ENCODE measurements at regions not wholly inside any gene's neighbourhood (a gene's known extent, or its start where the extent isn't known, plus 50 kb on each side); places are given as distances from the start of the nearest gene placed in this dataset.
"Not testable (repeated sequence)": the region's sequence is repeated elsewhere in the genome, so short reads cannot be mapped to it uniquely, and the experiment has no call there.

DNA sequence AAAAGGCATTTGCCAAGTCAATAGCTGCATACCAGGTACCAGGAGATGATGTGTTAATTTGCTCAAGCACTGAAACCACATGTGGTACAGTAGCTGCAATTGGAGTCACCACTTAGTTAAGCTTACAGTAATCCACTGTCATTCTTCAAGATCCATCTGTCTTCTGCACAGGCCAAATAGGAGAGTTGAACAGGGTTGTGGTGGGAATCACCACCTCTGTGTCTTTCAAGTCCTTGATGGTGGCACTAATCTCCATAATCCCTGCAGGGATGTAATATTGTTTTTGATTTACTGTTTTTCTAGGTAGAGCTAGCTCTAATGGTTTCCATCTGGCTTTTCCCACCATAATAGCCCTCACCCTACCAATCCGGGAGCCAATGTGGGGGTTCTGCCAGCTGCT lies 91.9 kb downstream of the FCRL5 start:
- DNase-seq = no peak

DNA sequence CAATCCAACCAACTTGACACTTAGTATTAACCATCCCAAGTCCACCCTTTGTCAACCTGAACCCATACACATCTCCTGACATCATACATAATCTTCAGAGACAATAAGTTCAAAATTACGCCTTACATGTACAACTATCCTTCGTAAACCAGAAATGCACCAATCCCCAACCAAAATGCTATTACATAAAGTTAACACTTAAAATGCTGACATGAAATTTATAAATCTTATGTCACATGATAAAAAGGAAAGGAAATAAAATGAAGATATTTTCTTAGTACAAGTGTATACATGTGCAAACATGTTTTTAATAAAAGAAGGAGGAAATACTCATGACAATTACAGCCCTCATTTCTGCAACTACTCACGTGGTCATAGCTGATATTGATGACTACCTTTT lies 95.0 kb downstream of the FCRL5 start:
- DNase-seq = no peak

DNA sequence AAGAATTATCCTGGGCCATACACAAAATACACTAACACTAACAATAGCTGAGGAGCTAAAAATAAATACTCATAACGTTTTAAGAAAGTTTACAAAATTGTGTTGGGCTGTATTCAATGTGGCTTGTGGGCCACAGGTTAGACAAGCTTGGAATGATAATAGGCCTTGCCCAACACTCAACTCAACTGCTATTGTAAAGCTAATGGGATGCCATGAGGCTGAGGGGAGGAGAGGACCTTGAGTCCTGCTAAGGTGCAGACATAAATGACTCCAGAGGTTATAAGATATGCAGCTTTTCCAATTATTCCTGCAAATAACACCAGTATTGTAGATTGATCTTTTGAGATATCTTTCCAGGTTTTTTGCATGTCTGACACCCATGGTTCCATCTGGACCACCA lies 97.0 kb downstream of the FCRL5 start:
- no peak for DNase-seq

DNA sequence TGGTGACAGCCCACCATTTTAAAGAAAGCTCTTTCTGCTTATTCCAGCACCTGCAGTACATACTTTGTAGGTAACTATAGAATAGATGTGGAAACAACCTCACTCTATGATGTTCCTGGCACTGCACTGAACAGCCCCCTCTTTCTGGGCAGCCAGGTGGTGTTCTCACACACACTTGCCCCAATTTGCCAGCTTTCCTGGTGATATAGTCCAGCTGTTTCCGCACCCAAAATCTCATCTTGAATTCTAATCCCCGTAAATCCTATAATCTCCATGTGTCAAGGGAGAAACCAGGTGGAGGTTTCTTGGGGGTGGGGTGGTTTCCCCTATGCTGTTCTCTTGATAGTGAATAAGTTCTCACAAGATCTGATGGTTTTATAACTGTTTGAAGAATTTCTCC lies 102.2 kb downstream of the FCRL5 start:
- DNase-seq = no peak

DNA sequence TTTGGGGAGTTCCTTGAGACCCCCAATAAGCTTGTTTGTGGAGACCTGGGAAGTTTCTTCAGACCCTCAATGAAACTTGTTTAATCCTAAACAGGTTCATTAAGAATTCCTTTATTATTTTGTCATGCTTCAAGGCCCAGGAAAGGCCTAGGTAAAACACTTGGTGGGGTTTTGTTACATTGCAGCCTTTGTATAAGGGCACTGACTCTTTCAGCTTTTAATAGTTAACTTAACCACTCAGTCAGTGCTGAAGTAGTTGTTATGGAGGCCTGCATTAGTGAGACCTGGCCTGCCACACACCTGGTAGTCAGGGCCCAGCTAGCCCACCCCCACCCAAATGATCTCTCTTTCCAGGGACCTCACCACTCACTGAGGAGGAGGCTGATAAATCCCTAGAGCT lies 103.7 kb downstream of the FCRL5 start:
- DNase-seq = no peak

DNA sequence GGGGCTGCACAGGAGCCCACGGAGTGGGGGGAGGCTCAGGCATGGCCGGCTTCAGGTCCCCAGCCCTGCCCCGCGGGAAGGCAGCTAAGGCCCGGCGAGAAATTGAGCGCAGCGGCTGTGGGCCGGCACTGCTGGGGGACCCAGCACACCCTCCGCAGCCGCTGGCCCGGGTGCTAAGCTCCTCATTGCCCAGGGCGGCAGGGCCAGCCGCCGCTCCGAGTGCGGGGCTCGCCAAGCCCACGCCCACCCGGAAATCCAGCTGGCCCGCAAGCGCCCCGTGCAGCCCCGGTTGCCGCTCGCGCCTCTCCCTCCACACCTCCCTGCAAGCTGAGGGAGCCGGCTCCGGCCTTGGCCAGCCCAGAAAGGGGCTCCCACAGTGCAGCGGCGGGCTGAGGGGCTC lies 106.0 kb downstream of the FCRL5 start:
- DNase-seq = not testable (repeated sequence)

GRCh38 chr1:157445616-157446140 lies 106.6 kb downstream of the FCRL5 start:
- DNase-seq = not testable (repeated sequence)

GRCh38 chr1:157442065-157442464 lies 110.2 kb downstream of the FCRL5 start:
- no peak for DNase-seq

GRCh38 chr1:157439302-157439954 lies 112.9 kb downstream of the FCRL5 start:
- no peak for DNase-seq

- no peak for DNase-seq
Observed at GRCh38 chr1:157438613-157439012, 113.7 kb downstream of the FCRL5 start.

DNA sequence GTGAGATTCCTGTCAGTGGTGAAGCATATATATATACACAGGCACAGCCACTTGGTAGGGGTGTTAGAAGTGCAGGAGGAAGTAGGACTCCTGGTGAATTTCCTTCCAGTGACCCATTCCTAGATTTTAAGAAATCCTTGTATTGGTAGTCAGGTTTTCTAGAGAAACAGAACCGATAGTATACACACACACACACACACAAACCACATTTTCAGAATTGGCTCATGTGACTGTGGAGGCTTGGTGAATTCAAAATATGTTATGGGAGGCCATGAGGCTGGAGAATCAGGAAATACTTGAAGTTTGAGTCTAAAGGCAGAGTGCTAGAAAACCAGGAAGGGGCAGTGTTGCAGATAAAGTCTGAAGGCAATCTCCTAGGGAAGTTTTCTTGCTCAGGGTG lies 114.2 kb downstream of the FCRL5 start:
- DNase-seq = no peak

- DNase-seq = no peak
Observed at GRCh38 chr1:157437296-157437695, 115.0 kb downstream of the FCRL5 start.

- no peak for DNase-seq
Observed at GRCh38 chr1:157431751-157432150, 120.6 kb downstream of the FCRL5 start.

DNA sequence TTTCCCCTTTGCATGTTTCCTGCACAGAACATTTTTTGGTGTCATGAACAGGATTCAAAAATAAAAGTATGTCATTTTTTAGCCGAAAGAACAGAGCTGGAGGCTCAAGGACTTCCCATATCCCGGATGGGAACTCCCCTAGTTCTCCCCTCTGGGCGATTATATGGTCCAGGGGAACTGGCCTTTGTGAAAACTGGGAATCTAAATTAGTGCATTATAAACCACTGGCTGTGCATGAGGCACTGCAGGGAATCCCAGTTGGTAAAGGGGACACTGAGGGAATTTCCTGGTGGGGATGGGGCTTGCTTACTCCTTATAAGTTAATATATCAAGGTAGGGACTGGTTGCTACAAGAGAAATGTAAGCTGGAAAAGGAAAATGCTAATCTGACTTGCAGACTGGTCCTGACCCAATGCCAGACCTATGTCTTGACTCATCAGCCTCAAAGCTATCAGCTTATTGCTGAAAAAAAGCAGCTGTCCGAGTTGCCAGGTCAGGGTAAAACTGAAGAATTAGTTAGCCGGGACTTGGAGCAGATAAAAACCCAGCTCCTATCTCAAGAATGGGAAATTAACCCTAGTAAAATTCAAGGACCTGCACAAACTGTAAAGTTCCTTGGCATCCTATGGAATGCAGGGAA lies 122.6 kb downstream of the FCRL5 start:
- no peak for DNase-seq

- not testable (repeated sequence) for DNase-seq
Observed at GRCh38 chr1:157423764-157424163, 128.6 kb downstream of the FCRL5 start.

DNA sequence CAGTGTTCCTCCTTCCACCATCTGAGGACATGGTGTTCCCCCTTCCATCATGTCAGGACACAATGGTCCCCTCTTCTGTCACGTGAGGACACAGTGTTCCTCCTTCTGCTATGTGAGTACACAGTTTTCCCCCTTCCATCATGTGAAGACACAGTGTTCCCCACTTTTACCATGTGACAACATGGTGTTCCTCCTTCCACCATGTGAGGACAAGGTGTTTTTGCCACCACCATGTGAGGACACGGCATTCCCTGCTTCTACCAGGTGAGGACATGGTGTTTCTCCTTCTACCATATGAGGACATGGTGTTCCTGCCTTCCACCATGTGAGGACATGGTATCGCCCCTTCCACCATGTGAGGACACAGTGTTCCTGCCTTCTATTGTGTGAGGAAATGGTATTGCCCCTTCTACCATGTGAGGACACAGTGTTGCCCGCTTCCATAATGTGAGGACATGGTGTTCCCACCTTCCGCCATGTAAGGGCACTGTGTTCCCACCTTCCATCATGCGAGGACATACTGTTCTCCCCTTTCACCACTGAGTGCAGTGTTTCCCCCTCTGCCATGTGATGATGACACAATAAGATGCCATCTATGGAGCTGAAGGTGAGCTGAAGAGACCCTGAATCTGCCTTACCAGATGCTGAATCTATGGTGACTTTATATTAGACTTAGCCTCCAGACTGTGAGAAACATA lies 132.3 kb downstream of the FCRL5 start:
- peak; percentile 43 for DNase-seq

DNA sequence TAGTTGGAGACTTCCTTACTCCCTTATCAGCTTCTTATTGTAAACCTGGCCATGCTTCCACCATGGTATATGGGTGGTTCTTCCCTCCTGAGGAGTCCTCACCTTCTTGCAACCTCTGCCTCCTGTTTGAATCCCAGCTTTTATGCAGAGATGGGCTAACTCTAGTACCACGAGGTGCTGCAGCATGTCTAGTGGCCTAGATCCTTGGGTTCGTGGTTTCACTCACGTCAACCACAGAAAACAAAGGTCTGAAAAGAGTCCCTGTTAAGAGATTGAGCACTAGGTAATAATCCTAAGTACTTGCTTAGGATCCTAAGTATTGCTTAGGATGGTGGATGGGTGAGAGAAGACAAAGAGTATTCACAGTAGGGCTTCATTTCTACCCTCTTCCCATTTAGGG lies 133.7 kb downstream of the FCRL5 start:
- DNase-seq = no peak

GRCh38 chr1:157418231-157418630 lies 134.1 kb downstream of the FCRL5 start:
- no peak for DNase-seq

DNA sequence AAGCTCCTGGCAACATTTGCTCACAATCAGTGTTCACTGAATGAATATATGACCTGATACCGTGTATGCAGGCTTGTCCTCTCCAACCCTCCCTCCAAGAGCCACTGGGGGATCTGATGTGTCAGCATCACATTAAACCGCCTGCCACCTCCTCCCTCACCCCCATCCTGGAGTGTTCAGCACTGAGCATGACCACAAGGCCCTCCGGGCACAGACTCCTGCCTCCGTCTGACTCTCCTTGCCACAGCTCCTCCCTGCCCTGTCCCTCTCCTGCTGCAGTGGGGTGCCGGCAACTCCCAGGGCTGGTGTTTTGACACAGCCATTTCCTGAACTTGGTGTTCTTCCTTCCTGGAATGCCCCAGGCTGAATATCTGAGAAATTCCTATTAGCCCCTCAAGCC lies 136.7 kb downstream of the FCRL5 start:
- peak; percentile 59 for DNase-seq

GRCh38 chr1:157412308-157412707 lies 140.0 kb downstream of the FCRL5 start:
- no peak for DNase-seq

DNA sequence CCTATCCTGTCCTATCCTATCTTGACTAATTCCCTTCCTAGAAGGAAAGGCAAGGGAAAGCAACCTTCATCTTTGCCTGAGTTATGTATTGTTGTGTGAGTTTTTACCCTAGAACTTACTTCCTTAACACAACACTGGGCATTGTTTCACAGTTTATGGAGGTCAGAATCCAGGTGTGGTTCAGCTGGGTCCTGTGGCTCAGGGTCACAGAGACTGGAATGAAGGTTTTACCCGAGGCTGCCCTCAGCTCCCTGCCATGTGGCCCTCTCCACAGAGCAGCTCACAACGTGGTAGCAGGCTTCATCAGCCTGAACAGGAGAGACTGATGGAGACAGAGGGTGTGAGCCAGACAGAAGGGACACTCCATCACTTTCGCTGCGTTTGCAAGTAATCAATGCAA lies 140.5 kb downstream of the FCRL5 start:
- DNase-seq = peak; percentile 16

- no peak for DNase-seq
Observed at GRCh38 chr1:157411064-157411463, 141.3 kb downstream of the FCRL5 start.

DNA sequence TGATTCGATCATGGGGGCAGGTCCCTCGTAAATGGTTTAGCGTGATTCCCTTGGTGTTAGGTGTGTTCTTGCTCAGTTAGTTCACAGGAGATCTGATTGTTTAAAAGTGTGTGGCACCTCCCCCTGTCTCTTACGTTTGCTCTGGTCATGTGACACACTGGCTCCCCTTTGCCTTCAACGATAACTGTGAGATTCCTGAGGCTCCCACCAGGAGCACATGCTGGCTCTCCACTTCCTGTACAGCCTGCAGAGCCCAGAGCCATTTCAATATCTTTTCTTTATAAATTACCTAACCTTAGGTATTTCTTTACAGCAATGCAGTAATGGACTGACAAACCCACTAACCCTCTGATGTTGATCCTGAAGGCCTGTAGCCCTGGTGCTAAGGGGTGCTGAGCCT lies 141.9 kb downstream of the FCRL5 start:
- DNase-seq = no peak

- no peak for DNase-seq
Observed at GRCh38 chr1:157409927-157410326, 142.4 kb downstream of the FCRL5 start.

Data from RPMI8226 (cell line).